Naive thymus-derived CD8-positive, alpha-beta T cell (primary cell): ENCODE measurements at regions not wholly inside any gene's neighbourhood (a gene's known extent, or its start where the extent isn't known, plus 50 kb on each side); places are given as distances from the start of the nearest gene placed in this dataset.

ENCODE experiments used
- ATAC-seq, 2 donors: fragments of 150-1000 bp; cut with Tn5 transposase in 1 of 2; sonication (Bioruptor Pico), chemical (Tn5 transposase) in 1 of 2; 1 replicate in 1 of 2; 2 replicates in 1 of 2; pipeline ENCODE4 v1.10.0; 2021; ENCODE audit warnings: mild to moderate bottlenecking in 2 of 2, moderate library complexity in 2 of 2
- POLR2A ChIA-PET: fragments of 350-600 bp; sonication (Branson Sonifier 250); formaldehyde crosslinking; loops from one replicate; lab custom pipeline; 2021; ENCODE audit warnings: antibody characterized with exemption; lab: Charles Lee
- DNase-seq, 10 donors: peaks; one replicate each; pipeline versions ENCODE4 v3.0.0 to v3.0.0-alpha.2; 2020 to 2022
- H3K27ac Mint-ChIP-seq, 10 donors: one replicate each; pipeline ENCODE4 v1.8.0; 2020 to 2022; ENCODE audit warnings: mild to moderate bottlenecking in 10 of 10, mixed read lengths in 10 of 10, moderate library complexity in 4 of 10, inconsistent platforms in 1 of 10
- H3K27me3 Mint-ChIP-seq, 5 donors: one replicate each; pipeline ENCODE4 v1.8.0; 2021 to 2022; ENCODE audit warnings: mixed read lengths in 5 of 5
- H3K36me3 Mint-ChIP-seq, 3 donors: one replicate each; pipeline ENCODE4 v1.8.0; 2020 to 2022; ENCODE audit warnings: mixed read lengths in 3 of 3, mild to moderate bottlenecking in 2 of 3, inconsistent platforms in 1 of 3
- H3K4me1 Mint-ChIP-seq, 4 donors: one replicate each; pipeline ENCODE4 v1.8.0; 2021 to 2022; ENCODE audit warnings: mixed read lengths in 4 of 4
- H3K4me3 Mint-ChIP-seq, 10 donors: one replicate each; pipeline ENCODE4 v1.8.0; 2020 to 2022; ENCODE audit warnings: mild to moderate bottlenecking in 10 of 10, mixed read lengths in 10 of 10, moderate library complexity in 6 of 10, inconsistent platforms in 1 of 10
- H3K9me3 Mint-ChIP-seq, 9 donors: one replicate each; pipeline ENCODE4 v1.8.0; 2020 to 2022; ENCODE audit warnings: mixed read lengths in 9 of 9, mild to moderate bottlenecking in 3 of 9, inconsistent platforms in 1 of 9, moderate library complexity in 1 of 9

GRCh38 chr20:3326779-3327521 lies 80.5 kb downstream of the DNAAF9 start:
- POLR2A ChIA-PET: no interaction called here
- peak overlapping the region in 6 of 10 donors; percentile 1 to 86 (median 69) for H3K27ac Mint-ChIP-seq

GRCh38 chr20:3325864-3326263 lies 81.6 kb downstream of the DNAAF9 start:
- ATAC-seq (no peak), DNase-seq (no peak)
- POLR2A ChIA-PET: no interaction called here
- H3K27ac Mint-ChIP-seq: peak overlapping the region in 3 of 10 donors; percentile 14 to 55 (median 39)
- no peaks in the 10 kb centered on the region for H3K27me3 Mint-ChIP-seq
- no peaks in the 10 kb centered on the region for H3K9me3 Mint-ChIP-seq
- H3K36me3 Mint-ChIP-seq: peaks cover 3 to 8% (median 5%) of the 10 kb centered on the region in 3 donors
- no peak overlapping the region for H3K4me3 Mint-ChIP-seq
- H3K4me1 Mint-ChIP-seq: peaks cover 7 to 36% (median 27%) of the 10 kb centered on the region in 4 donors

More at GRCh38 chr20:3326779-3327521, 80.5 kb downstream of the DNAAF9 start:
- Mint-ChIP-seq H3K4me1 (peaks cover 7 to 38% (median 27%) of the 10 kb centered on the region in 4 donors), H3K36me3 (peaks cover 3 to 7% (median 7%) of the 10 kb centered on the region in 3 donors), H3K4me3 (no peak overlapping the region), H3K27me3 (no peaks in the 10 kb centered on the region), H3K9me3 (no peaks in the 10 kb centered on the region)
- DNase-seq (no peak), ATAC-seq (no peak)

- peak overlapping the region in 2 of 10 donors; percentile 52 to 69 for H3K27ac Mint-ChIP-seq
These were observed 84.1 kb downstream of the DNAAF9 start for GRCh38 chr20:3323398-3323797.

DNA sequence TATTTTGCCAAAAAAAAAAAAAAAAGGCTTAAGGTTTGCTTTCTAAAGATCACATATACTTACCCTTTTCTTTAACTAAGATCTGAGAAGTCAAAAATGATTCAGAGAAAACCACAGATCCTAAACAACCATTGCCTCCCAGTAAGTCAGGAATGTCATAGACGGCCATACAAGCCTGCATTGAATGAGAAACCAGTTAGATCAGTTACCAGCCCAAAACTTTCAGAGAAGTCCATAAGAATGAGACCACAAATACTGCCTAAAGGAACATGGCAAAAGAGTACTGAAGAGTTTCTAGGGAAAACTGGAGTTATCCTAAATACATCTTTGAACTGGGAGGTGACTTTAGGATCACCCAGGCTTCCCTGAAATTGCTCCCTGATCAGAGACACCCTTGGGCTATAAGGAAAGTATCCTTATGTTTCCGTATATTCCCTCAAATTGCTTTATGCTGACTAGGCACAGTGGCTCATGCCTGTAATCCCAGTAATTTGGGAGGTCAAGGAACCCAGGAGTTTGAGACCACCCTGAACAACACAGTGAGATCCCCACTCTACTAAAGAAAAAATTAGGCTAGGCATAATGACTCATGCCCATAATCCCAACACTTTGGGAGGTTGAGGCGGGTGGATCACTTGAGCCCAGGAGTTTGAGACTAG lies 79.4 kb upstream of the SLC4A11 start:
- no peak overlapping the region for H3K4me3 Mint-ChIP-seq
- DNase-seq: no peak
- H3K9me3 Mint-ChIP-seq: no peaks in the 10 kb centered on the region
- no peaks in the 10 kb centered on the region for H3K27me3 Mint-ChIP-seq
- H3K27ac Mint-ChIP-seq: no peak overlapping the region
- H3K4me1 Mint-ChIP-seq: peaks cover 0 to 3% (median under 1%) of the 10 kb centered on the region in 4 donors
- no peak for ATAC-seq
- peaks cover 0 to 9% (median 2%) of the 10 kb centered on the region in 3 donors for H3K36me3 Mint-ChIP-seq
- POLR2A ChIA-PET: interaction anchor here (0.6 kb wide), 1 partner anchor 284 kb away, joined by 3 read pairs; no protein-coding TSS in a partner anchor

More at GRCh38 chr20:3323398-3323797, 84.1 kb downstream of the DNAAF9 start:
- Mint-ChIP-seq H3K4me3 (no peak overlapping the region), H3K27me3 (no peaks in the 10 kb centered on the region), H3K9me3 (no peaks in the 10 kb centered on the region), H3K4me1 (peaks cover 5 to 19% (median 13%) of the 10 kb centered on the region in 4 donors), H3K36me3 (peaks cover 3 to 8% (median 7%) of the 10 kb centered on the region in 3 donors)
- ATAC-seq (no peak), DNase-seq (no peak)
- POLR2A ChIA-PET: no interaction called here

DNA sequence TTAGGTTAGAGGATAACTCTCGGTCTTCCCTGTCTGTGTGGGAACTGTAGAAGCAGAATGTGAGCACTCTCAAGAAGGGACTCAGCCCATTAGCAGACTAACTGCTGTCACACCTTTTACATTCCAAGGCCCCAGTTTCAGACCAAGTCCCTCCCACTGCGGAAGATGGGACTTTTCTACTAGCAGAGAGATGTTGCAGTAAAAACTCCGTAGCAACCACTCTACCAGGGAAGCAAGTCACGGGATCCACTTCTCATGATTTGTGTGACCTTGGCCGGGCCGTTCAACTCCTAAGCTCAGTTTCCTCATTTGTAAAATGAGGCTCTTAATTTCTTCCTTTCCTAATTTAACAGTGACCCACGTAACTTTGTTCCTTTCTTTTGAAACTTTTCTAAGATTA lies 77.1 kb upstream of the SLC4A11 start:
- Mint-ChIP-seq H3K9me3 (no peaks in the 10 kb centered on the region), H3K4me1 (peaks cover 0 to 5% (median 2%) of the 10 kb centered on the region in 4 donors), H3K36me3 (peaks cover 0 to 12% (median 6%) of the 10 kb centered on the region in 3 donors), H3K27ac (no peak overlapping the region), H3K4me3 (no peak overlapping the region), H3K27me3 (no peaks in the 10 kb centered on the region)
- no peak for DNase-seq
- ATAC-seq: no peak
- POLR2A ChIA-PET: no interaction called here

DNA sequence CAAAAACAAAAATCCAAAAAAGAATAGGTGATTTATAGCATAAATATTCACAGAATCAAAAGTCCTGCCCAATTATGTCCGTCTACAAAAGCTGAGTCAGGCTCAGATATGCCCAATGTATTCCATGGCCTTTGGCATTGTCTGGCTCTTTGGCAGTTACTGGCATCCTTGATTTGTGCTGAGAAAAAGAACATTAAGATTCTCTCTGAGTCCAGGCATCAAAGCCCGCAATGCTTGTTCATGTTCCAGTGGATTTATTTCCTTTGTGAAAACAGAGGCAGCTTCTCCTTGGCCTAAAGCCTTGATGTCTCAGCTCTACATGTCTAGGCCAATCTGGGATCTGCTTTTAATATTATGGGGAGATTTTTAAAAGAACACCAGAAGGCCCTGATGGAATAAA lies 76.1 kb upstream of the SLC4A11 start:
- H3K36me3 Mint-ChIP-seq: peaks cover 0 to 12% (median 8%) of the 10 kb centered on the region in 3 donors
- no peak for DNase-seq
- no peak overlapping the region for H3K4me3 Mint-ChIP-seq
- no peak for ATAC-seq
- peak overlapping the region in 1 of 10 donors; percentile 48 for H3K27ac Mint-ChIP-seq
- peaks cover 0 to 4% (median 2%) of the 10 kb centered on the region in 4 donors for H3K4me1 Mint-ChIP-seq
- no peaks in the 10 kb centered on the region for H3K27me3 Mint-ChIP-seq
- POLR2A ChIA-PET: interaction anchor here (1.5 kb wide), 1 partner anchor 261 kb away, joined by 6 read pairs; no protein-coding TSS in a partner anchor
- no peaks in the 10 kb centered on the region for H3K9me3 Mint-ChIP-seq

DNA sequence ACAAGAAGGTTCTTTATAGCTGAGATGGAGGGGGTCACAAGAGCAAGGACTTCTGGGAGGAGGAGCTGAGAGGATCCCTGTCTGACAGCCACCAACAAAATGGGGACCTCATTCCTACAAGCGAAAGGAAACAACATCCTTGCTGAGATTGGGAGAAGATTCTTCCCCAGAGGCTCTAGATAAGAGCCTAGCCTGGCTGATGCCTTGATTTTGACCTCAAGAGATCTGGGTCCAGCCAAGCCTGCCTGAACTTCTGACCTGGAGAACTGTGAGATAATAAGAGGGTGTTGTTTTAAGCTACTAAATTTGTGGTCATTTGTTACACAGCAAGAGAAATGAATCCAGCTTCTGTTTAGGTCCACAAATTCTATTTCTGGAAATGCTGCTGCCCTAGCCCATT lies 75.4 kb upstream of the SLC4A11 start:
- ATAC-seq: no peak
- Mint-ChIP-seq H3K4me3 (no peak overlapping the region), H3K9me3 (no peaks in the 10 kb centered on the region), H3K27me3 (no peaks in the 10 kb centered on the region), H3K27ac (peak overlapping the region in 1 of 10 donors; percentile 33), H3K36me3 (peaks cover 0 to 13% (median 8%) of the 10 kb centered on the region in 3 donors), H3K4me1 (peaks cover 0 to 4% (median 2%) of the 10 kb centered on the region in 4 donors)
- DNase-seq: no peak
- POLR2A ChIA-PET: interaction anchor here (1.5 kb wide), 1 partner anchor 261 kb away, joined by 6 read pairs; no protein-coding TSS in a partner anchor

GRCh38 chr20:3313683-3314065 lies 74.7 kb upstream of the SLC4A11 start:
- Mint-ChIP-seq H3K4me3 (no peak overlapping the region), H3K36me3 (peaks cover 0 to 18% (median 11%) of the 10 kb centered on the region in 3 donors), H3K4me1 (peaks cover 0 to 4% (median 2%) of the 10 kb centered on the region in 4 donors), H3K9me3 (no peaks in the 10 kb centered on the region), H3K27ac (peak overlapping the region in 3 of 10 donors; percentile 33 to 63 (median 60)), H3K27me3 (no peaks in the 10 kb centered on the region)
- ATAC-seq: no peak
- POLR2A ChIA-PET: no interaction called here
- no peak for DNase-seq

GRCh38 chr20:3312940-3313682 lies 74.1 kb upstream of the SLC4A11 start:
- Mint-ChIP-seq H3K36me3 (peaks cover 0 to 19% (median 11%) of the 10 kb centered on the region in 3 donors), H3K27ac (peak overlapping the region in 2 of 10 donors; percentile 60 to 63), H3K27me3 (no peaks in the 10 kb centered on the region), H3K4me3 (no peak overlapping the region), H3K9me3 (no peaks in the 10 kb centered on the region), H3K4me1 (peaks cover 0 to 4% (median 2%) of the 10 kb centered on the region in 4 donors)
- DNase-seq: no peak
- POLR2A ChIA-PET: no interaction called here
- ATAC-seq: no peak

DNA sequence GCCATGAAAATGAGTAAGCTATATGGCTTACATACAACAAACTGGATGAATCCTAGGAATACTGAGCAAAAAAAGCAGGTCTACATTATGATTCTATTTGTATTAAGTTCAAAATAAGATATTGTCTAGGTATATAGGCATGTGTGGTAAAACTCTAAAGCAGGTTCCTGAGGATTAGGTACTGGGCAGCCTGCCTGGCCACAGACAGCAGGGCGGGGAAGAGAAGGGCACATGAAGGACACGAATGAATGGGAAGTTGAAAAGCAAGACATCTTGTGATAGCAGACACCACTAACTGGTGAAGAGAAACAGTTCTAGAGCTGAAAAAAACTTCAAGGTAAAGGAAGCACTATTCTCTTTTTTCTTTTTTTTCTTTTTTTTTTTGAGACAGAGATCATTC lies 72.6 kb upstream of the SLC4A11 start:
- POLR2A ChIA-PET: no interaction called here
- no peak overlapping the region for H3K4me3 Mint-ChIP-seq
- peaks cover 0 to 31% (median 22%) of the 10 kb centered on the region in 3 donors for H3K36me3 Mint-ChIP-seq
- DNase-seq (no peak), ATAC-seq (no peak)
- H3K27ac Mint-ChIP-seq: peak overlapping the region in 2 of 10 donors; percentile 68 to 73
- no peaks in the 10 kb centered on the region for H3K9me3 Mint-ChIP-seq
- peaks cover 0 to 4% (median 2%) of the 10 kb centered on the region in 4 donors for H3K4me1 Mint-ChIP-seq
- H3K27me3 Mint-ChIP-seq: no peaks in the 10 kb centered on the region

DNA sequence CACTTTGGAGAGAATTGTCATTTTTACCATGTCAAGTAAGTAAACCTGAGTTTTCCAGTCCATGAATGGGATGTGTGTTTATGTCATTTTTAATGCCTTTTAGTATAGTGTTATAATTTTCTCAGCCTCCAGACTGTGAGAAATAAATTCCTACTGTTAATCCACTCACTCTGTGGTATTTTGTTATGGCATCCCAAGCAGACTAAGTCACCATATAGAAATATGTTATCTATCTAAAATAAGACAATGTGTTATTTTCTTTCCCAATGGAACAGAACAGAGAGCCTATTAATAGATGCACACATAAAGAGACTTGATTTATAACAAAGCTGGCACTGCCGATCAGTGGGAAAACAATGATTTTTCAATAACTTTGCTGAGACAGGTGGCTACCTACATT lies 70.2 kb upstream of the SLC4A11 start:
- DNase-seq (no peak), ATAC-seq (no peak)
- peaks cover 0 to 4% (median 2%) of the 10 kb centered on the region in 4 donors for H3K4me1 Mint-ChIP-seq
- POLR2A ChIA-PET: no interaction called here
- no peak overlapping the region for H3K27ac Mint-ChIP-seq
- H3K4me3 Mint-ChIP-seq: no peak overlapping the region
- peaks cover 7 to 30% (median 24%) of the 10 kb centered on the region in 3 donors for H3K36me3 Mint-ChIP-seq
- no peaks in the 10 kb centered on the region for H3K9me3 Mint-ChIP-seq
- no peaks in the 10 kb centered on the region for H3K27me3 Mint-ChIP-seq

DNA sequence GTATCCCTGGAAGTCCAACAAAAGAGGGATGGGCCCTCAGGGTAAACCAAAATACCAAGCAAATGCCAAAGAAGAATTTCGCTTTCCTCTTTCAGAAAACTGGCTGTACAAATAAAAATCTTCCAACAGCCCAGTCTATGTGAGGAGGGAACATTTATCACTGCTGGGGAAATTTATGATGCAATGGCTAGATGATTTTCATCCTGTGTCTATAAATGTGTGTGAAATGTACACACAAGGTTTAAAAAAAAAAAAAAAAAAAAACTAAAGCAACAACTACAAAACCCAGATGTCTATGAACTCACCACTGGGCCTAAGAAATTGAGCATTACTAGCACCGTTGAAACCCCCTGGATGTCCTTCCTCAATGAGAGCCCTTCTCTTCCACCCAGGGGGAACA lies 68.7 kb upstream of the SLC4A11 start:
- ATAC-seq (no peak), DNase-seq (no peak)
- no peak overlapping the region for H3K27ac Mint-ChIP-seq
- POLR2A ChIA-PET: no interaction called here
- H3K27me3 Mint-ChIP-seq: no peaks in the 10 kb centered on the region
- peaks cover 0 to 4% (median 2%) of the 10 kb centered on the region in 4 donors for H3K4me1 Mint-ChIP-seq
- no peaks in the 10 kb centered on the region for H3K9me3 Mint-ChIP-seq
- no peak overlapping the region for H3K4me3 Mint-ChIP-seq
- H3K36me3 Mint-ChIP-seq: peaks cover 8 to 28% (median 24%) of the 10 kb centered on the region in 3 donors
